NB4 (cell line): ENCODE measurements at regions not wholly inside any gene's neighbourhood (a gene's known extent, or its start where the extent isn't known, plus 50 kb on each side); places are given as distances from the start of the nearest gene placed in this dataset.

Experiments
- CTCF ChIP-seq: IDR thresholded peaks from one replicate; pipeline ENCODE4 v1.5.1; 2012; ENCODE audit warnings: low read depth, low read length
- MAX ChIP-seq: IDR thresholded peaks from 2 replicates; pipeline ENCODE4 v1.6.1; 2011; ENCODE audit warnings: low read depth, low read length
- POLR2A ChIP-seq: IDR thresholded peaks from 2 replicates; pipeline ENCODE4 v1.6.1; 2011; ENCODE audit warnings: mild to moderate bottlenecking; ENCODE audit not compliant: insufficient read length; ENCODE audit errors: extremely low read depth

GRCh38 chr9:86868616-86869015 is 78.7 kb downstream of the GAS1 start:
- no peak for TF ChIP-seq CTCF
- no peak for TF ChIP-seq POLR2A
- no peak for TF ChIP-seq MAX
